ENCODE measurements at regions not wholly inside any gene's neighbourhood (a gene's known extent, or its start where the extent isn't known, plus 50 kb on each side); places are given as distances from the start of the nearest gene placed in this dataset.

GRCh38 chr4:66872661-66873060, 672.6 kb downstream of the CENPC start:
- TF ChIP-seq CTCF (conservative IDR thresholded peaks at IDR 0.05; ENCODE audit: low read depth, low read length) (no peak), EZH2 (IDR thresholded peaks at IDR 0.05; ENCODE audit: borderline replicate concordance, low read depth, low read length, poor library complexity, severe bottlenecking) (no peak)
